Loucy (cell line): ENCODE measurements at regions not wholly inside any gene's neighbourhood (a gene's known extent, or its start where the extent isn't known, plus 50 kb on each side); places are given as distances from the start of the nearest gene placed in this dataset.

Source experiments
- H2AFZ ChIP-seq: fragments of 200-600 bp; sonication (generic); 2 replicates; pipeline ENCODE4 v1.6.0; 2016; ENCODE audit warnings: antibody characterized with exemption, mild to moderate bottlenecking, low read length, moderate library complexity
- H3F3A ChIP-seq: fragments of 200-600 bp; 2 replicates; pipeline ENCODE4 v1.6.0; 2016; ENCODE audit warnings: antibody characterized with exemption, low read depth, mild to moderate bottlenecking
- H3K27me3 ChIP-seq: fragments of 200-600 bp; sonication (generic); 2 replicates; pipeline ENCODE4 v1.6.1; 2014; ENCODE audit warnings: low read length, mild to moderate bottlenecking; ENCODE audit not compliant: insufficient read depth, poor library complexity, severe bottlenecking
- H3K36me3 ChIP-seq: fragments of 200-600 bp; sonication (generic); 2 replicates; pipeline ENCODE4 v1.6.1; 2016; ENCODE audit warnings: low read length; ENCODE audit not compliant: insufficient read depth
- H3K4me1 ChIP-seq: fragments of 200-600 bp; sonication (generic); 2 replicates; pipeline ENCODE4 v1.5.1; 2014; ENCODE audit warnings: low read length, mild to moderate bottlenecking; ENCODE audit not compliant: insufficient read depth, poor library complexity, severe bottlenecking
- H3K4me2 ChIP-seq: fragments of 200-600 bp; sonication (generic); 2 replicates; pipeline ENCODE4 v1.6.0; 2014; ENCODE audit warnings: antibody characterized with exemption, low read length, low read depth, mild to moderate bottlenecking; ENCODE audit not compliant: poor library complexity, severe bottlenecking
- H3K4me3 ChIP-seq: fragments of 200-600 bp; sonication (generic); 2 replicates; pipeline ENCODE4 v1.5.1; 2014; ENCODE audit warnings: low read length, mild to moderate bottlenecking, mixed read lengths; ENCODE audit not compliant: poor library complexity, severe bottlenecking
- H3K79me2 ChIP-seq: fragments of 200-600 bp; sonication (generic); 2 replicates; pipeline ENCODE4 v1.6.1; 2014; ENCODE audit warnings: low read length; ENCODE audit not compliant: insufficient read depth
- H3K9ac ChIP-seq: fragments of 200-600 bp; sonication (generic); 2 replicates; pipeline ENCODE4 v1.6.0; 2014; ENCODE audit warnings: mild to moderate bottlenecking, low read depth, low read length, moderate library complexity; ENCODE audit not compliant: poor library complexity, severe bottlenecking
- H3K9me2 ChIP-seq: fragments of 200-600 bp; sonication (generic); replicated peaks from 2 replicates; pipeline ENCODE4 v1.6.1; 2016; ENCODE audit warnings: low read depth, low read length, mixed read lengths
- H3K9me3 ChIP-seq: fragments of 200-600 bp; sonication (generic); 2 replicates; pipeline ENCODE4 v1.6.1; 2014; ENCODE audit warnings: mild to moderate bottlenecking, antibody characterized with exemption, low read length, low read depth; ENCODE audit not compliant: insufficient read depth
- H4K20me1 ChIP-seq: fragments of 200-600 bp; sonication (generic); 2 replicates; pipeline ENCODE4 v1.6.0; 2014; ENCODE audit warnings: antibody characterized with exemption, low read length, mild to moderate bottlenecking; ENCODE audit not compliant: insufficient read depth, poor library complexity, severe bottlenecking
- EZH2phosphoT487 ChIP-seq: fragments of 200-600 bp; IDR thresholded peaks from 2 replicates; pipeline ENCODE4 v1.6.1; 2018; ENCODE audit warnings: antibody characterized with exemption, mild to moderate bottlenecking, moderate library complexity, borderline replicate concordance
- TF ChIP-seq, protein P1 (sequence below): fragments of 200-600 bp; sonication (generic); conservative IDR thresholded peaks from 2 replicates; pipeline ENCODE4 v1.5.1; 2014; ENCODE audit warnings: mild to moderate bottlenecking, antibody characterized with exemption, low read length

DNA sequence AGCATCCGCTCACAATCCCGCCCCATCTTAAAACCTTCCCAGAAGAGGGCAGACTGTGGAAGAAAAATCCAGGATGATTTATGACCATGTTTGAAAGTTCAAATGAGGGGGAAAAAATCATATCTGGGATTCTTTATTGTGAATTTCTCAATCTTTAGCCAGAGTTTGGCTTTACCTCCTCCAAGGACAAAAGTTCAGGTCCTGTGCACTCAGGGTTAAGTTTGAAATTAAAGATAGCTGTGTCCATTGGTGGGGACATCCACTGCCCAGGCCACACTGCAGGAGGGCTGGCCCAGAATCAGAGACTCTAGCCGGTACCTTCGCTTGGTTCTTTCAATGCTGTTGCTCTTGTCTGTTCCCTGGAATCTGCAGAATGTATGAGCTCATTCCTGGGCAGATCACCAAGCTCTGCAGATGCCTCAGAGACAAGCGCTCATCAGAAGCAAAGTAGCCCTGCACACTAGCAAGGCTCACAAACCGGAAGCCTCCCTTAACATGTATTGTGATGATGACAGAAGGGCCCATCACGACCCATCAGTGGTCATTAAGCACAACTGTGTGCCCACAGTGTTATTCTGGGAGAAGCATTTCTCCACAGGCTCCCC is 375.3 kb upstream of the KLHL29 start:
- Histone ChIP-seq H3K27me3 (no peaks in the 10 kb centered on the region), H2AFZ (no peak overlapping the region), H3K9ac (no peak overlapping the region), H4K20me1 (no peaks in the 10 kb centered on the region), H3K4me2 (no peak overlapping the region), H3K9me3 (no peaks in the 10 kb centered on the region), H3K79me2 (no peaks in the 10 kb centered on the region), H3K9me2 (no peaks in the 10 kb centered on the region), H3K36me3 (no peaks in the 10 kb centered on the region), H3K4me3 (no peak overlapping the region), H3K4me1 (no peaks in the 10 kb centered on the region), H3F3A (no peaks in the 10 kb centered on the region)
- TF ChIP-seq EZH2phosphoT487 = no peak
- TF ChIP-seq, protein P1, sequence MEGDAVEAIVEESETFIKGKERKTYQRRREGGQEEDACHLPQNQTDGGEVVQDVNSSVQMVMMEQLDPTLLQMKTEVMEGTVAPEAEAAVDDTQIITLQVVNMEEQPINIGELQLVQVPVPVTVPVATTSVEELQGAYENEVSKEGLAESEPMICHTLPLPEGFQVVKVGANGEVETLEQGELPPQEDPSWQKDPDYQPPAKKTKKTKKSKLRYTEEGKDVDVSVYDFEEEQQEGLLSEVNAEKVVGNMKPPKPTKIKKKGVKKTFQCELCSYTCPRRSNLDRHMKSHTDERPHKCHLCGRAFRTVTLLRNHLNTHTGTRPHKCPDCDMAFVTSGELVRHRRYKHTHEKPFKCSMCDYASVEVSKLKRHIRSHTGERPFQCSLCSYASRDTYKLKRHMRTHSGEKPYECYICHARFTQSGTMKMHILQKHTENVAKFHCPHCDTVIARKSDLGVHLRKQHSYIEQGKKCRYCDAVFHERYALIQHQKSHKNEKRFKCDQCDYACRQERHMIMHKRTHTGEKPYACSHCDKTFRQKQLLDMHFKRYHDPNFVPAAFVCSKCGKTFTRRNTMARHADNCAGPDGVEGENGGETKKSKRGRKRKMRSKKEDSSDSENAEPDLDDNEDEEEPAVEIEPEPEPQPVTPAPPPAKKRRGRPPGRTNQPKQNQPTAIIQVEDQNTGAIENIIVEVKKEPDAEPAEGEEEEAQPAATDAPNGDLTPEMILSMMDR = no peak

DNA sequence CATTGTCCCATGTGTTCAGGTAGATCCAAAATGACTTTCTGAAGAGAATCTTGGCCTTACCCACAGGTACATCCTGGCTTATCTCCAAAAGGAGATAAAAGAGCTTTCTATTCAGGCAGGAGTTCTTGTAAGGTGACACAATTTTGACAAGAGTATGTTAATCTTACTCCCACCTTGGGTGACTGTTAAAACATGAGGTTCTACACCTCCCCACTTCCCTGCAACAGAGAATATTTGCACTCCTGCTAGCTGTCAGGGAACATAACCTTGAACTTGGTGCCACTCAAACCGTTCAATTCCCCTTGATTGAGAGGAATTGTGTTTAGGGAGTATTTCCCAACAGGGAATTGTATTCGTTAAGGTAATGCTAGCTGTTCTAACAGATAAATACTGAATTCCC is 372.5 kb upstream of the KLHL29 start:
- Histone ChIP-seq H3K27me3 (no peaks in the 10 kb centered on the region), H3K9me3 (no peaks in the 10 kb centered on the region), H3K9me2 (no peaks in the 10 kb centered on the region), H3K79me2 (no peaks in the 10 kb centered on the region), H3K36me3 (no peaks in the 10 kb centered on the region), H3K4me2 (no peak overlapping the region), H3K4me1 (no peaks in the 10 kb centered on the region), H2AFZ (no peak overlapping the region), H3K9ac (no peak overlapping the region), H3K4me3 (no peak overlapping the region), H3F3A (no peaks in the 10 kb centered on the region), H4K20me1 (no peaks in the 10 kb centered on the region)
- no peak for TF ChIP-seq EZH2phosphoT487
- TF ChIP-seq, protein P1 = no peak

DNA sequence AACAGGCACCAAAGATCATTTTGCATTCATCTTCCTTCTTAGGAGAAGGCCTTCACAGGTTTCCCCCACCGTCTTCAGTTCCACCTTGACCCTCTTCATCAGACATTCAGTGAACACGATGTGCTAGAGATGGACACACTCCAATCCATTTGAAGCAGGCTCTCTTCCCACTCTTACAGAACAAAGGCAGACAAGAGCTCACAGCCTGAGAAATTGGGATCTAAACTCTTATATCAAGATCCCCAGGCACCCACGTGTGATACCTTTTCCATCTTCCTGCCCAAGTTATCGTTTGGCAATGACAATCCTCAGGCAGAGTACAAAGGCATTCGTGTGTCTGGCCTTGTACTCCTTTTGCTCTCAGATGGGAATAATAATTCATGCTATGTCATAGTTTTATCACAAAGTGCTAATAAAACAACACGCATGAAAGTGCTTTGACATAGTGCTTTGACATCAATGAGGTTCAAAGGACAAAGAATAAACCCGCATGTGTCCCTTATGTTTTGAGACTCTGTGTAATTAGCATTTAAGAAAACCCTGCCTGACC is 369.3 kb upstream of the KLHL29 start:
- H3K79me2 ChIP-seq = no peaks in the 10 kb centered on the region
- no peak overlapping the region for H2AFZ ChIP-seq
- no peak overlapping the region for H3K9ac ChIP-seq
- H3F3A ChIP-seq = no peaks in the 10 kb centered on the region
- H3K9me2 ChIP-seq = no peaks in the 10 kb centered on the region
- H3K36me3 ChIP-seq = no peaks in the 10 kb centered on the region
- H3K4me1 ChIP-seq = no peaks in the 10 kb centered on the region
- H4K20me1 ChIP-seq = no peaks in the 10 kb centered on the region
- H3K27me3 ChIP-seq = no peaks in the 10 kb centered on the region
- H3K9me3 ChIP-seq = no peaks in the 10 kb centered on the region
- TF ChIP-seq, protein P1 = no peak
- no peak for TF ChIP-seq EZH2phosphoT487
- no peak overlapping the region for H3K4me2 ChIP-seq
- no peak overlapping the region for H3K4me3 ChIP-seq
